ENCODE measurements at regions not wholly inside any gene's neighbourhood (a gene's known extent, or its start where the extent isn't known, plus 50 kb on each side); places are given as distances from the start of the nearest gene placed in this dataset.

DNA sequence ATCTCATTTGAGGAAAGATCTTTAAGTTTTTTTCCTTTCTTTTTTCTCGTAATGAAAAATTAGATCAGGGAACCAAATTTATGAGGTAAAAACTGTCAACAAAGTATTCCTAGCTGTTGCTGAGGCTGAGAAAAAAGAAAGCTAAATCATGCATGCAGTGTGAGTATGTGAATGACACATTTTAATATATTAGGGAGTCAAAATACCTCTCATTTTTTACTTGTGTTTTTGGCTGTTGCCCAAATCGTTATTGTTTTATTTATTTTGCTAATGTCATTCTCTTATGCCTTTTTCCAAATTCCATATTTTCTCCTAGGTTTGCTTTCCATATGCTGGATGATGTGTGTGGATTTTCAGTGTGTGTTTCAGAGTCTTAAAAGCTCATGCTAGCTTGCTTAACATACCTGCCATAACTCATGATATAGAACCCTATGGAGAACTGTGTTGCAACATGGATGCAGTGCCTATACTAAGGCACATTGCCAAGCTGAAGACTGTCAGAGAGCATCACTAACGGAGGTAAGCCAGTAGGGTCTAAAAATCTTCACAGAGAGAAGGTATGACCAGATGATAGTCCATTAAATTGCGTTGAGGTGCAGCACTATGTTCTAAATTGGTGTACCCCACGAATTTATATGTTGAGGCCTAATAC lies 629.5 kb upstream of the KCNMB2 start:
- TF ChIP-seq, protein P1, sequence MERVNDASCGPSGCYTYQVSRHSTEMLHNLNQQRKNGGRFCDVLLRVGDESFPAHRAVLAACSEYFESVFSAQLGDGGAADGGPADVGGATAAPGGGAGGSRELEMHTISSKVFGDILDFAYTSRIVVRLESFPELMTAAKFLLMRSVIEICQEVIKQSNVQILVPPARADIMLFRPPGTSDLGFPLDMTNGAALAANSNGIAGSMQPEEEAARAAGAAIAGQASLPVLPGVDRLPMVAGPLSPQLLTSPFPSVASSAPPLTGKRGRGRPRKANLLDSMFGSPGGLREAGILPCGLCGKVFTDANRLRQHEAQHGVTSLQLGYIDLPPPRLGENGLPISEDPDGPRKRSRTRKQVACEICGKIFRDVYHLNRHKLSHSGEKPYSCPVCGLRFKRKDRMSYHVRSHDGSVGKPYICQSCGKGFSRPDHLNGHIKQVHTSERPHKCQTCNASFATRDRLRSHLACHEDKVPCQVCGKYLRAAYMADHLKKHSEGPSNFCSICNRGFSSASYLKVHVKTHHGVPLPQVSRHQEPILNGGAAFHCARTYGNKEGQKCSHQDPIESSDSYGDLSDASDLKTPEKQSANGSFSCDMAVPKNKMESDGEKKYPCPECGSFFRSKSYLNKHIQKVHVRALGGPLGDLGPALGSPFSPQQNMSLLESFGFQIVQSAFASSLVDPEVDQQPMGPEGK (CRISPR knock-in tag; IDR thresholded peaks at IDR 0.05; ENCODE audit: borderline replicate concordance) = no peak
- TF ChIP-seq BACH2 (CRISPR knock-in tag; IDR thresholded peaks at IDR 0.05; ENCODE audit: borderline replicate concordance) = no peak
- TF ChIP-seq, protein P2, sequence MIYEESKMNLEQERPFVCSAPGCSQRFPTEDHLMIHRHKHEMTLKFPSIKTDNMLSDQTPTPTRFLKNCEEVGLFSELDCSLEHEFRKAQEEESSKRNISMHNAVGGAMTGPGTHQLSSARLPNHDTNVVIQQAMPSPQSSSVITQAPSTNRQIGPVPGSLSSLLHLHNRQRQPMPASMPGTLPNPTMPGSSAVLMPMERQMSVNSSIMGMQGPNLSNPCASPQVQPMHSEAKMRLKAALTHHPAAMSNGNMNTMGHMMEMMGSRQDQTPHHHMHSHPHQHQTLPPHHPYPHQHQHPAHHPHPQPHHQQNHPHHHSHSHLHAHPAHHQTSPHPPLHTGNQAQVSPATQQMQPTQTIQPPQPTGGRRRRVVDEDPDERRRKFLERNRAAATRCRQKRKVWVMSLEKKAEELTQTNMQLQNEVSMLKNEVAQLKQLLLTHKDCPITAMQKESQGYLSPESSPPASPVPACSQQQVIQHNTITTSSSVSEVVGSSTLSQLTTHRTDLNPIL (CRISPR knock-in tag; IDR thresholded peaks at IDR 0.05; ENCODE audit: low read depth) = no peak

Measured in SK-N-SH treated with all-trans-retinoic acid at 6 μM for 48 hours (cell line).